HCT116 (cell line): ENCODE measurements at regions not wholly inside any gene's neighbourhood (a gene's known extent, or its start where the extent isn't known, plus 50 kb on each side); places are given as distances from the start of the nearest gene placed in this dataset.

ENCODE experiments used
- ATAC-seq: fragments of 200-7000 bp; cut with Tn5 transposase; 2 replicates; pipeline ENCODE4 v1.9.1; 2020; ENCODE audit warnings: mild to moderate bottlenecking, moderate library complexity
- BruUV-seq: library from RNA; stranded (reverse); fragments of 400-500 nt; replicated peaks from 2 replicates; lab custom pipeline; 2021; lab: Mats Ljungman, UMichigan
- CTCF ChIA-PET: fragments of 300-600 bp; sonication (Branson Sonifier 250); formaldehyde crosslinking; loops from one replicate; lab custom pipeline; 2021; ENCODE audit warnings: antibody characterized with exemption; lab: Charles Lee
- POLR2A ChIA-PET: fragments of 300-600, 350-600 bp; sonication (Branson Sonifier 250); formaldehyde crosslinking; loops from one replicate; lab custom pipeline; 2021; ENCODE audit warnings: antibody characterized with exemption; lab: Charles Lee
- RAD21 ChIA-PET, 2 experiments: fragments of 300-600 bp; sonication (Branson Sonifier 250); formaldehyde crosslinking; loops; one replicate each; lab custom pipeline; 2023; ENCODE audit warnings: low total read pairs in 2 of 2; ENCODE audit not compliant: uncharacterized antibody in 2 of 2, unreplicated experiment in 2 of 2, low non-redundant PET in 1 of 2; lab: Charles Lee
- DNase-seq: peaks from one replicate; pipeline ENCODE4 v3.0.0-alpha.2; 2010; ENCODE audit warnings: low read depth, low spot score
- H2AFZ ChIP-seq: fragments of 200-600 bp; shearing (Covaris generic), sonication (generic); 2 replicates; pipeline ENCODE4 v1.6.1; 2017; ENCODE audit warnings: low read depth, mixed run types, mixed read lengths, antibody characterized with exemption, low read length; ENCODE audit not compliant: poor library complexity, severe bottlenecking
- H3K27ac ChIP-seq: 2 replicates; pipeline ENCODE4 v1.5.1; 2012; ENCODE audit warnings: low read depth, low read length
- H3K27me3 ChIP-seq: fragments of 200-600 bp; sonication (generic); 2 replicates; pipeline ENCODE4 v1.6.1; 2016; ENCODE audit warnings: mixed run types, low read length, mixed read lengths; ENCODE audit not compliant: insufficient read depth
- H3K36me3 ChIP-seq, 2 experiments: fragments of 200-500 bp in 1 of 2; fragments of 200-600 bp in 1 of 2; sonication (Bioruptor generic) in 1 of 2; sonication (generic) in 1 of 2; 2 replicates each; pipeline versions ENCODE4 v1.5.1 to v1.6.1; 2014 to 2016; ENCODE audit warnings: low read length in 2 of 2, inconsistent platforms in 1 of 2, mixed read lengths in 1 of 2, mixed run types in 1 of 2; ENCODE audit not compliant: insufficient read depth in 2 of 2, control insufficient read depth in 1 of 2
- H3K4me1 ChIP-seq, 2 experiments: fragments of 200-600 bp in 1 of 2; sonication (generic) in 1 of 2; 2 replicates each; pipeline versions ENCODE4 v1.5.1 to v1.6.1; 2012 to 2017; ENCODE audit warnings: low read length in 2 of 2, inconsistent platforms in 1 of 2, mild to moderate bottlenecking in 1 of 2, mixed read lengths in 1 of 2, mixed run types in 1 of 2, moderate library complexity in 1 of 2; ENCODE audit not compliant: insufficient read depth in 2 of 2, control insufficient read depth in 1 of 2
- H3K4me2 ChIP-seq: fragments of 200-600 bp; sonication (generic); 2 replicates; pipeline ENCODE4 v1.6.1; 2017; ENCODE audit warnings: mixed run types, low read length, mixed read lengths
- H3K4me3 ChIP-seq, 2 experiments: fragments of 200-600 bp in 1 of 2; sonication (generic) in 1 of 2; replicated peaks in 1 of 2; 2 replicates each; pipeline ENCODE4 v1.5.1; 2011 to 2016; ENCODE audit warnings: low read length in 2 of 2, control low read depth in 1 of 2, low read depth in 1 of 2, mild to moderate bottlenecking in 1 of 2, mixed read lengths in 1 of 2, mixed run types in 1 of 2
- H3K79me2 ChIP-seq: fragments of 200-600 bp; sonication (generic); 2 replicates; pipeline ENCODE4 v1.6.1; 2017; ENCODE audit warnings: mild to moderate bottlenecking, mixed run types, low read length, moderate library complexity, mixed read lengths; ENCODE audit not compliant: insufficient read depth
- H3K9ac ChIP-seq: fragments of 200-600 bp; sonication (generic); 2 replicates; pipeline ENCODE4 v1.6.1; 2016; ENCODE audit warnings: low read length, mixed read lengths
- H3K9me2 ChIP-seq: fragments of 200-600 bp; sonication (generic), shearing (Covaris generic); 2 replicates; pipeline ENCODE4 v1.6.1; 2017; ENCODE audit warnings: mixed run types, mild to moderate bottlenecking, moderate library complexity; ENCODE audit not compliant: insufficient read depth
- H3K9me3 ChIP-seq, 2 experiments: fragments of 200-500 bp in 1 of 2; fragments of 200-600 bp in 1 of 2; sonication (Bioruptor generic) in 1 of 2; sonication (generic) in 1 of 2; 2 replicates each; pipeline ENCODE4 v1.6.1; 2014 to 2017; ENCODE audit warnings: low read length in 2 of 2, mixed read lengths in 2 of 2, inconsistent platforms in 1 of 2, low read depth in 1 of 2, mild to moderate bottlenecking in 1 of 2, mixed run types in 1 of 2, moderate library complexity in 1 of 2; ENCODE audit not compliant: control insufficient read depth in 1 of 2, insufficient read depth in 1 of 2
- H4K20me1 ChIP-seq: fragments of 200-600 bp; sonication (generic), shearing (Covaris generic); 2 replicates; pipeline ENCODE4 v1.6.1; 2017; ENCODE audit warnings: mixed run types, mild to moderate bottlenecking, moderate library complexity; ENCODE audit not compliant: insufficient read depth
- ELF1 ChIP-seq: IDR thresholded peaks from 2 replicates; pipeline ENCODE4 v1.6.1; 2012; ENCODE audit warnings: low read depth, borderline replicate concordance
- FOSL1 ChIP-seq: IDR thresholded peaks from 2 replicates; pipeline ENCODE4 v1.6.1; 2012; ENCODE audit warnings: low read depth
- JUND ChIP-seq: IDR thresholded peaks from 2 replicates; pipeline ENCODE4 v1.6.1; 2012
- POLR2A ChIP-seq: IDR thresholded peaks from 2 replicates; pipeline ENCODE4 v1.7.0; 2011; ENCODE audit warnings: borderline replicate concordance; ENCODE audit not compliant: insufficient read depth, insufficient read length; ENCODE audit errors: extremely low read depth
- RAD21 ChIP-seq: IDR thresholded peaks from 2 replicates; pipeline ENCODE4 v1.6.1; 2012; ENCODE audit warnings: low read depth, mild to moderate bottlenecking
- SIN3A ChIP-seq: IDR thresholded peaks from 2 replicates; pipeline ENCODE4 v1.6.1; 2012; ENCODE audit warnings: low read depth
- SRF ChIP-seq: IDR thresholded peaks from 2 replicates; pipeline ENCODE4 v1.6.1; 2012; ENCODE audit warnings: low read depth
- TCF7L2 ChIP-seq: IDR thresholded peaks from 2 replicates; pipeline ENCODE4 v1.7.0; 2011; ENCODE audit warnings: borderline replicate concordance, inconsistent platforms; ENCODE audit not compliant: insufficient read depth, insufficient read length; ENCODE audit errors: extremely low read depth
- YY1 ChIP-seq: IDR thresholded peaks from 2 replicates; pipeline ENCODE4 v1.6.1; 2011; ENCODE audit warnings: low read length, low read depth, moderate library complexity, mild to moderate bottlenecking; ENCODE audit not compliant: insufficient replicate concordance; ENCODE audit errors: extremely low read depth
- ZBTB33 ChIP-seq: IDR thresholded peaks from 2 replicates; pipeline ENCODE4 v1.6.1; 2011; ENCODE audit warnings: mild to moderate bottlenecking, low read length, moderate library complexity; ENCODE audit not compliant: insufficient replicate concordance; ENCODE audit errors: extremely low read depth
- ZFX ChIP-seq: fragments of 450-650 bp; IDR thresholded peaks from 2 replicates; pipeline ENCODE4 v1.6.1; 2017
- intact Hi-C: fragments of 100-400 bp; cut with micrococcal nuclease; formaldehyde crosslinking; loops from 2 replicates; pipeline ENCODE4 v1.10.0; 2022
- TF ChIP-seq, protein P1 (sequence below), 3 experiments: fragments of 200-600 bp in 1 of 3; sonication (generic) in 1 of 3; IDR thresholded peaks in 2 of 3; conservative IDR thresholded peaks in 1 of 3; 2 replicates each; pipeline ENCODE4 v1.5.1; 2012 to 2017; ENCODE audit warnings: low read depth in 2 of 3, low read length in 2 of 3, antibody characterized with exemption in 1 of 3, borderline replicate concordance in 1 of 3, control low read depth in 1 of 3, mild to moderate bottlenecking in 1 of 3, mixed read lengths in 1 of 3, mixed run types in 1 of 3, moderate library complexity in 1 of 3; ENCODE audit not compliant: insufficient read depth in 1 of 3
- TF ChIP-seq, protein P2 (sequence below): IDR thresholded peaks from 2 replicates; pipeline ENCODE4 v1.6.1; 2012

GRCh38 chr2:235165631-235166030 lies 213.8 kb downstream of the SH3BP4 start:
- TF ChIP-seq TCF7L2 (no peak), SRF (no peak), ZBTB33 (no peak), JUND (no peak), ZFX (no peak), YY1 (no peak), POLR2A (no peak), FOSL1 (no peak), ELF1 (no peak), SIN3A (no peak), RAD21 (no peak)
- TF ChIP-seq, protein P1, sequence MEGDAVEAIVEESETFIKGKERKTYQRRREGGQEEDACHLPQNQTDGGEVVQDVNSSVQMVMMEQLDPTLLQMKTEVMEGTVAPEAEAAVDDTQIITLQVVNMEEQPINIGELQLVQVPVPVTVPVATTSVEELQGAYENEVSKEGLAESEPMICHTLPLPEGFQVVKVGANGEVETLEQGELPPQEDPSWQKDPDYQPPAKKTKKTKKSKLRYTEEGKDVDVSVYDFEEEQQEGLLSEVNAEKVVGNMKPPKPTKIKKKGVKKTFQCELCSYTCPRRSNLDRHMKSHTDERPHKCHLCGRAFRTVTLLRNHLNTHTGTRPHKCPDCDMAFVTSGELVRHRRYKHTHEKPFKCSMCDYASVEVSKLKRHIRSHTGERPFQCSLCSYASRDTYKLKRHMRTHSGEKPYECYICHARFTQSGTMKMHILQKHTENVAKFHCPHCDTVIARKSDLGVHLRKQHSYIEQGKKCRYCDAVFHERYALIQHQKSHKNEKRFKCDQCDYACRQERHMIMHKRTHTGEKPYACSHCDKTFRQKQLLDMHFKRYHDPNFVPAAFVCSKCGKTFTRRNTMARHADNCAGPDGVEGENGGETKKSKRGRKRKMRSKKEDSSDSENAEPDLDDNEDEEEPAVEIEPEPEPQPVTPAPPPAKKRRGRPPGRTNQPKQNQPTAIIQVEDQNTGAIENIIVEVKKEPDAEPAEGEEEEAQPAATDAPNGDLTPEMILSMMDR (IDR thresholded peaks at IDR 0.05 in 2 of 3, conservative IDR thresholded peaks at IDR 0.05 in 1 of 3; ENCODE audit: borderline replicate concordance in 1 of 3, insufficient read depth in 1 of 3, low read depth in 2 of 3, low read length in 2 of 3): no peak
- TF ChIP-seq, protein P2, sequence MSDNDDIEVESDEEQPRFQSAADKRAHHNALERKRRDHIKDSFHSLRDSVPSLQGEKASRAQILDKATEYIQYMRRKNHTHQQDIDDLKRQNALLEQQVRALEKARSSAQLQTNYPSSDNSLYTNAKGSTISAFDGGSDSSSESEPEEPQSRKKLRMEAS: no peak
- TF ChIP-seq, all 23 proteins: peak for 0
- Histone ChIP-seq H4K20me1 (no peaks in the 10 kb centered on the region), H3K4me3 (no peak overlapping the region), H3K9me3 (no peaks in the 10 kb centered on the region), H3K4me2 (no peak overlapping the region), H3K27ac (no peak overlapping the region), H2AFZ (no peak overlapping the region), H3K79me2 (no peaks in the 10 kb centered on the region), H3K4me1 (peaks cover 8 to 11% of the 10 kb centered on the region in 2 experiments; a peak in 3 of 4 replicates), H3K36me3 (no peaks in the 10 kb centered on the region), H3K27me3 (0 out of 2 replicates have a peak, but pooled peaks cover 4% of the 10 kb centered on the region), H3K9ac (no peak overlapping the region), H3K9me2 (no peaks in the 10 kb centered on the region)
- POLR2A ChIA-PET: no interaction called here
- BruUV-seq: no TSS peak
- DNase-seq (no peak), ATAC-seq (no peak)
- CTCF ChIA-PET: no interaction called here
- RAD21 ChIA-PET: no interaction called here
- intact Hi-C loops: no loop called here
